WTC11 (cell line): ENCODE measurements at regions not wholly inside any gene's neighbourhood (a gene's known extent, or its start where the extent isn't known, plus 50 kb on each side); places are given as distances from the start of the nearest gene placed in this dataset.

Experiments used
- ATAC-seq: fragments of 200-7000 bp; cut with Tn5 transposase; 2 replicates; pipeline ENCODE4 v1.10.0; 2021; ENCODE audit warnings: mild to moderate bottlenecking, moderate library complexity
- CTCF ChIA-PET: fragments of 300-600 bp; sonication (Branson Sonifier 250); formaldehyde crosslinking; loops from one replicate; lab custom pipeline; 2021; ENCODE audit warnings: antibody characterized with exemption; lab: Charles Lee
- POLR2A ChIA-PET: fragments of 350-600 bp; sonication (Branson Sonifier 250); formaldehyde crosslinking; loops from one replicate; lab custom pipeline; 2021; ENCODE audit warnings: antibody characterized with exemption; lab: Charles Lee
- DNase-seq: peaks from one replicate; pipeline ENCODE4 v3.0.0; 2021; ENCODE audit warnings: low spot score
- H3K27ac Mint-ChIP-seq: 2 replicates; pipeline ENCODE4 v1.8.0; 2021; ENCODE audit warnings: mixed read lengths
- H3K27me3 Mint-ChIP-seq: 2 replicates; pipeline ENCODE4 v1.8.0; 2021; ENCODE audit warnings: low read depth, mild to moderate bottlenecking, moderate library complexity, mixed read lengths
- H3K36me3 Mint-ChIP-seq: 2 replicates; pipeline ENCODE4 v1.8.0; 2021; ENCODE audit warnings: mixed read lengths
- H3K4me1 Mint-ChIP-seq: 2 replicates; pipeline ENCODE4 v1.8.0; 2022; ENCODE audit warnings: mixed read lengths
- H3K4me3 Mint-ChIP-seq: 2 replicates; pipeline ENCODE4 v1.8.0; 2021; ENCODE audit warnings: mild to moderate bottlenecking, moderate library complexity, mixed read lengths
- H3K9me3 Mint-ChIP-seq: 2 replicates; pipeline ENCODE4 v1.8.0; 2021; ENCODE audit warnings: mixed read lengths
- ATF1 ChIP-seq: sonication (generic); formaldehyde crosslinking; IDR thresholded peaks from 2 replicates; pipeline ENCODE4 v1.8.1; 2023; ENCODE audit warnings: mild to moderate bottlenecking, moderate library complexity, missing genetic modification reagents
- CBFB ChIP-seq: sonication (generic); formaldehyde crosslinking; IDR thresholded peaks from 2 replicates; pipeline ENCODE4 v1.8.1; 2022; ENCODE audit warnings: mild to moderate bottlenecking, low read depth, missing genetic modification reagents
- CREM ChIP-seq: sonication (generic); formaldehyde crosslinking; IDR thresholded peaks from 2 replicates; pipeline ENCODE4 v1.8.1; 2022; ENCODE audit warnings: mild to moderate bottlenecking, missing genetic modification reagents, moderate library complexity
- EMX1 ChIP-seq: fragments of 250-450 bp; sonication (Bioruptor Pico); IDR thresholded peaks from 2 replicates; pipeline ENCODE4 v1.8.0; 2021; ENCODE audit warnings: mild to moderate bottlenecking
- FOXK1 ChIP-seq: sonication (generic); formaldehyde crosslinking; IDR thresholded peaks from 2 replicates; pipeline ENCODE4 v1.8.0; 2022; ENCODE audit warnings: mild to moderate bottlenecking, moderate library complexity, missing genetic modification reagents
- HMGA2 ChIP-seq: fragments of 250-450 bp; sonication (Bioruptor Pico); IDR thresholded peaks from 2 replicates; pipeline ENCODE4 v1.4.0; 2021; ENCODE audit warnings: mild to moderate bottlenecking, moderate library complexity
- JUN ChIP-seq: sonication (generic); formaldehyde crosslinking; IDR thresholded peaks from 2 replicates; pipeline ENCODE4 v1.8.0; 2023; ENCODE audit warnings: mild to moderate bottlenecking, missing genetic modification reagents
- MYBL2 ChIP-seq: sonication (generic); formaldehyde crosslinking; IDR thresholded peaks from 2 replicates; pipeline ENCODE4 v1.8.1; 2023; ENCODE audit warnings: mild to moderate bottlenecking, moderate library complexity, missing genetic modification reagents
- NFATC4 ChIP-seq: fragments of 250-450 bp; sonication (Bioruptor Pico); IDR thresholded peaks from 2 replicates; pipeline ENCODE4 v1.9.0; 2021; ENCODE audit warnings: mild to moderate bottlenecking
- NFE2L1 ChIP-seq: sonication (generic); formaldehyde crosslinking; IDR thresholded peaks from 2 replicates; pipeline ENCODE4 v1.8.1; 2023; ENCODE audit warnings: missing genetic modification reagents
- NR1H2 ChIP-seq: sonication (generic); formaldehyde crosslinking; IDR thresholded peaks from 2 replicates; pipeline ENCODE4 v1.9.0; 2021; ENCODE audit warnings: mild to moderate bottlenecking, moderate library complexity, missing genetic modification reagents
- NR3C1 ChIP-seq: sonication (generic); formaldehyde crosslinking; conservative IDR thresholded peaks from 2 replicates; pipeline ENCODE4 v1.8.1; 2023; ENCODE audit warnings: low read depth, mild to moderate bottlenecking, missing genetic modification reagents
- PRRX2 ChIP-seq: fragments of 250-450 bp; sonication (Bioruptor Pico); IDR thresholded peaks from 2 replicates; pipeline ENCODE4 v1.8.0; 2021; ENCODE audit warnings: mild to moderate bottlenecking
- RELA ChIP-seq: sonication (generic); formaldehyde crosslinking; IDR thresholded peaks from 2 replicates; pipeline ENCODE4 v1.8.1; 2022; ENCODE audit warnings: missing genetic modification reagents, mild to moderate bottlenecking, borderline replicate concordance
- SMAD4 ChIP-seq: sonication (generic); formaldehyde crosslinking; IDR thresholded peaks from 2 replicates; pipeline ENCODE4 v1.8.0; 2022; ENCODE audit warnings: mild to moderate bottlenecking, missing genetic modification reagents
- TP53 ChIP-seq: sonication (generic); formaldehyde crosslinking; IDR thresholded peaks from 2 replicates; pipeline ENCODE4 v1.8.1; 2023; ENCODE audit warnings: mild to moderate bottlenecking, missing genetic modification reagents
- ZNF396 ChIP-seq: fragments of 250-450 bp; sonication (Bioruptor Pico); IDR thresholded peaks from 2 replicates; pipeline ENCODE4 v1.8.0; 2021; ENCODE audit warnings: mild to moderate bottlenecking, moderate library complexity, borderline replicate concordance
- ZNF416 ChIP-seq: fragments of 250-450 bp; sonication (Bioruptor Pico); IDR thresholded peaks from 2 replicates; pipeline ENCODE4 v1.9.0; 2021; ENCODE audit warnings: mild to moderate bottlenecking, inconsistent platforms
- ZNF423 ChIP-seq: fragments of 250-450 bp; sonication (Bioruptor Pico); IDR thresholded peaks from 2 replicates; pipeline ENCODE4 v2.1.2; 2022; ENCODE audit warnings: mild to moderate bottlenecking, moderate library complexity
- TF ChIP-seq, protein P1 (sequence below): fragments of 250-450 bp; sonication (Bioruptor Pico); IDR thresholded peaks from 2 replicates; pipeline ENCODE4 v1.9.0; 2021; ENCODE audit warnings: mild to moderate bottlenecking
- TF ChIP-seq, protein P2 (sequence below): sonication (generic); formaldehyde crosslinking; IDR thresholded peaks from 2 replicates; pipeline ENCODE4 v1.8.0; 2022; ENCODE audit warnings: mild to moderate bottlenecking, missing genetic modification reagents
- TF ChIP-seq, protein P3 (sequence below): fragments of 200-600 bp; IDR thresholded peaks from 2 replicates; pipeline ENCODE4 v1.8.0; 2022; ENCODE audit warnings: antibody characterized with exemption
- TF ChIP-seq, protein P4 (sequence below): sonication (generic); formaldehyde crosslinking; IDR thresholded peaks from 2 replicates; pipeline ENCODE4 v1.8.0; 2023; ENCODE audit warnings: missing genetic modification reagents, mild to moderate bottlenecking, borderline replicate concordance
- TF ChIP-seq, protein P5 (sequence below): sonication (generic); formaldehyde crosslinking; IDR thresholded peaks from 2 replicates; pipeline ENCODE4 v1.8.0; 2022; ENCODE audit warnings: mild to moderate bottlenecking, missing genetic modification reagents

DNA sequence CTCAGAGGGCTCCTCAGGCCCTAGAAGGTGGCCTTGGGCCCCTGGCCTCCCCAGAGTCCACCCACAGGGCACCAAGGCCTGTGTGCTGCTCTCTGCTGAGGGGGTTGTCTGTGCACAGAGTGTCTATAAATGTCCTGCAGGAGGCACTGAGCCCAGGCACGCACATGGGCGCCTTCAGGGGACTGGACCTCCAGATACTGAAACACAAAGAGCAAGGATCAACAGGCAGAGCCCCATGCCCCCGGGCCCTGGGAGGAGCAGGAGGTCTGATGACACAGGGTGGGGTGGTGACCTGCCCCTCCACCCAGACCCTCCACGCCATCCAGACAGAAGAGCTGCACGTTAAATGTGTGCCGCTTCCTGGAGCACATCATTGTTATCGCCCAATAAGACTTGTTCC lies 64.6 kb upstream of the SIMC1 start (continued):
- TF ChIP-seq, protein P1, sequence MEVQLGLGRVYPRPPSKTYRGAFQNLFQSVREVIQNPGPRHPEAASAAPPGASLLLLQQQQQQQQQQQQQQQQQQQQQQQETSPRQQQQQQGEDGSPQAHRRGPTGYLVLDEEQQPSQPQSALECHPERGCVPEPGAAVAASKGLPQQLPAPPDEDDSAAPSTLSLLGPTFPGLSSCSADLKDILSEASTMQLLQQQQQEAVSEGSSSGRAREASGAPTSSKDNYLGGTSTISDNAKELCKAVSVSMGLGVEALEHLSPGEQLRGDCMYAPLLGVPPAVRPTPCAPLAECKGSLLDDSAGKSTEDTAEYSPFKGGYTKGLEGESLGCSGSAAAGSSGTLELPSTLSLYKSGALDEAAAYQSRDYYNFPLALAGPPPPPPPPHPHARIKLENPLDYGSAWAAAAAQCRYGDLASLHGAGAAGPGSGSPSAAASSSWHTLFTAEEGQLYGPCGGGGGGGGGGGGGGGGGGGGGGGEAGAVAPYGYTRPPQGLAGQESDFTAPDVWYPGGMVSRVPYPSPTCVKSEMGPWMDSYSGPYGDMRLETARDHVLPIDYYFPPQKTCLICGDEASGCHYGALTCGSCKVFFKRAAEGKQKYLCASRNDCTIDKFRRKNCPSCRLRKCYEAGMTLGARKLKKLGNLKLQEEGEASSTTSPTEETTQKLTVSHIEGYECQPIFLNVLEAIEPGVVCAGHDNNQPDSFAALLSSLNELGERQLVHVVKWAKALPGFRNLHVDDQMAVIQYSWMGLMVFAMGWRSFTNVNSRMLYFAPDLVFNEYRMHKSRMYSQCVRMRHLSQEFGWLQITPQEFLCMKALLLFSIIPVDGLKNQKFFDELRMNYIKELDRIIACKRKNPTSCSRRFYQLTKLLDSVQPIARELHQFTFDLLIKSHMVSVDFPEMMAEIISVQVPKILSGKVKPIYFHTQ = no peak

DNA sequence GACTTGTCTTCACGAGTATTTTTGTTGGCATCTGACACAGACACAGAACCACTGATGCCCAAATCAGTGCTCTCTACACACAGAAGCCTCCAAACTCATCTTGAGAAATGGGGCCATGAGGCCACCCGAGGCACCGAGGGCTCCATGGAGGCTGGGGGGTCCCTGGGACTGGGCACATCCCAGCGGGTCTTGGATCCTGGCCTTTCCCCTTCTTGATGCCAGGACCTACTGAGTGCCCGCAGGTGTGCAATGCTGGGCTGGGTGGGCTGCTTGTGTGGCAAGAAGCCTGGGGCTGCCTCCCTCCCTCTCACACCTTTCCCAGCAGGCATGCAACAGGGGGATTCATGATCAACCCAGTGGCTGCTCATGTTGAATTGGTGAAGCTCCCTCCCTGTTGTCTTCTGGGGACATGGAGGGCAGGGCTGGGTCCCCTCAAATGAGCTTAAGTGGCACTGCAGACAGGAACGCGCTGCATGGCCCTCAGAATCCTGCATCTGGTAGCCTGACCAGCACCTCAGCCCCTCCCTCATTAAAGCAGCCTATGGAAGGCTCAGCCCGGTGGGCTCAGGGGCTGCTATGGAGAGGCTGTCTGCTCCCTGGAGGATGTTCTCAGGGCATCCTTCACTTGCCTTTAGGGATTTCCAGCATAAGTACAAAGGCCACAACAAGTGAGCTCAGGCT lies 63.7 kb upstream of the SIMC1 start:
- H3K9me3 Mint-ChIP-seq = peaks cover 13% of the 10 kb centered on the region
- no peak overlapping the region for H3K4me3 Mint-ChIP-seq
- H3K27me3 Mint-ChIP-seq = peaks cover 90% of the 10 kb centered on the region
- CTCF ChIA-PET = no interaction called here
- H3K27ac Mint-ChIP-seq = no peak overlapping the region
- DNase-seq (no peak), ATAC-seq (no peak)
- H3K4me1 Mint-ChIP-seq = peaks cover 11% of the 10 kb centered on the region
- POLR2A ChIA-PET = no interaction called here
- peaks cover 4% of the 10 kb centered on the region for H3K36me3 Mint-ChIP-seq
- no peak for TF ChIP-seq RELA
- no peak for TF ChIP-seq CBFB (CRISPR knock-in tag)
- no peak for TF ChIP-seq CREM
- TF ChIP-seq, protein P2, sequence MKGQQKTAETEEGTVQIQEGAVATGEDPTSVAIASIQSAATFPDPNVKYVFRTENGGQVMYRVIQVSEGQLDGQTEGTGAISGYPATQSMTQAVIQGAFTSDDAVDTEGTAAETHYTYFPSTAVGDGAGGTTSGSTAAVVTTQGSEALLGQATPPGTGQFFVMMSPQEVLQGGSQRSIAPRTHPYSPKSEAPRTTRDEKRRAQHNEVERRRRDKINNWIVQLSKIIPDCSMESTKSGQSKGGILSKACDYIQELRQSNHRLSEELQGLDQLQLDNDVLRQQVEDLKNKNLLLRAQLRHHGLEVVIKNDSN = no peak
- no peak for TF ChIP-seq ZNF396 (CRISPR knock-in tag)

DNA sequence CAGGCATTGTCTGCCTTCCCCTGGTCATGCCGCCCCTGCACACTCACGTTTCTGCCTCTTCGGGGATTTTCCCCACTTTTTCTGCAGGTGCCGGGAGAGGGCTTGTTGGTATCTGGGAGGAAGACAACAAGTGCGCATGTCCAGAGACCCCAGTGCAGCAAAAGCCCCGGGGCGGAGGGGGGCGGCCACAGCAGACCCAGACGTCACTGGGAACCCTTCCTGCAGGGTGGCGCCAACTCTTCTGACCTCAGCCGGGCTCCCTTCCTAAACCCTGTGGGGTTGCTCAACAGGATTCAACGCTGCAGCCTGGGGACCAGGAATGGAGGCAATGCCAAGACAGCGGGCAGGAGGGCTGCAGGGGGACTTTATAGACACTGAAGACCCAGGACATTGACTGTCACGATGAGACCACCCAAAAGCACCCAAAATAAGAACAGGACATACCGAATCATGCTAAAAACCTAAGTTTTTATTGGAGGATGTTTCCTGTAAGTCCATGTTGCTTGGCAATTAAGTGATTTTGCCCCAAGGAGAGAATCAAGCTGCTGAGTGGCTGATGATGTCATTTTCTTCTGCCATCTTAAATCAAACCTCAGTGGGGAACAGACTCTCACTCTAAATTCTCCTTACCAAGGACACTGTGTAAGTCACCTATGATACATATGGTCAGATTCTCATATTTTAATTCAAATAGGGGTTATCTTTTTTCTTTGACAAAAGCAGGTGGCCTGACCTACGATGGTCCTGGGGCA lies 62.9 kb upstream of the SIMC1 start:
- DNase-seq (no peak), ATAC-seq (no peak)
- ChIA-PET POLR2A (no interaction called here), CTCF (no interaction called here)
- Mint-ChIP-seq H3K27me3 (peaks cover 87% of the 10 kb centered on the region), H3K27ac (no peak overlapping the region), H3K4me1 (peaks cover 7% of the 10 kb centered on the region), H3K36me3 (peaks cover 4% of the 10 kb centered on the region), H3K4me3 (no peak overlapping the region), H3K9me3 (peaks cover 13% of the 10 kb centered on the region)
- no peak for TF ChIP-seq PRRX2 (CRISPR knock-in tag)
- no peak for TF ChIP-seq FOXK1 (CRISPR knock-in tag)
- TF ChIP-seq, protein P3, sequence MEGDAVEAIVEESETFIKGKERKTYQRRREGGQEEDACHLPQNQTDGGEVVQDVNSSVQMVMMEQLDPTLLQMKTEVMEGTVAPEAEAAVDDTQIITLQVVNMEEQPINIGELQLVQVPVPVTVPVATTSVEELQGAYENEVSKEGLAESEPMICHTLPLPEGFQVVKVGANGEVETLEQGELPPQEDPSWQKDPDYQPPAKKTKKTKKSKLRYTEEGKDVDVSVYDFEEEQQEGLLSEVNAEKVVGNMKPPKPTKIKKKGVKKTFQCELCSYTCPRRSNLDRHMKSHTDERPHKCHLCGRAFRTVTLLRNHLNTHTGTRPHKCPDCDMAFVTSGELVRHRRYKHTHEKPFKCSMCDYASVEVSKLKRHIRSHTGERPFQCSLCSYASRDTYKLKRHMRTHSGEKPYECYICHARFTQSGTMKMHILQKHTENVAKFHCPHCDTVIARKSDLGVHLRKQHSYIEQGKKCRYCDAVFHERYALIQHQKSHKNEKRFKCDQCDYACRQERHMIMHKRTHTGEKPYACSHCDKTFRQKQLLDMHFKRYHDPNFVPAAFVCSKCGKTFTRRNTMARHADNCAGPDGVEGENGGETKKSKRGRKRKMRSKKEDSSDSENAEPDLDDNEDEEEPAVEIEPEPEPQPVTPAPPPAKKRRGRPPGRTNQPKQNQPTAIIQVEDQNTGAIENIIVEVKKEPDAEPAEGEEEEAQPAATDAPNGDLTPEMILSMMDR = no peak
- TF ChIP-seq MYBL2 = no peak
- TF ChIP-seq TP53 (CRISPR knock-in tag) = no peak
- TF ChIP-seq ZNF423 (CRISPR knock-in tag) = no peak
- TF ChIP-seq HMGA2 (CRISPR knock-in tag) = no peak
- TF ChIP-seq NR3C1 (CRISPR knock-in tag) = no peak
- no peak for TF ChIP-seq RELA
- no peak for TF ChIP-seq NFE2L1 (CRISPR knock-in tag)
- TF ChIP-seq ATF1 (CRISPR knock-in tag) = no peak
- no peak for TF ChIP-seq NFATC4 (CRISPR knock-in tag)
- TF ChIP-seq EMX1 = no peak
- TF ChIP-seq, protein P4, sequence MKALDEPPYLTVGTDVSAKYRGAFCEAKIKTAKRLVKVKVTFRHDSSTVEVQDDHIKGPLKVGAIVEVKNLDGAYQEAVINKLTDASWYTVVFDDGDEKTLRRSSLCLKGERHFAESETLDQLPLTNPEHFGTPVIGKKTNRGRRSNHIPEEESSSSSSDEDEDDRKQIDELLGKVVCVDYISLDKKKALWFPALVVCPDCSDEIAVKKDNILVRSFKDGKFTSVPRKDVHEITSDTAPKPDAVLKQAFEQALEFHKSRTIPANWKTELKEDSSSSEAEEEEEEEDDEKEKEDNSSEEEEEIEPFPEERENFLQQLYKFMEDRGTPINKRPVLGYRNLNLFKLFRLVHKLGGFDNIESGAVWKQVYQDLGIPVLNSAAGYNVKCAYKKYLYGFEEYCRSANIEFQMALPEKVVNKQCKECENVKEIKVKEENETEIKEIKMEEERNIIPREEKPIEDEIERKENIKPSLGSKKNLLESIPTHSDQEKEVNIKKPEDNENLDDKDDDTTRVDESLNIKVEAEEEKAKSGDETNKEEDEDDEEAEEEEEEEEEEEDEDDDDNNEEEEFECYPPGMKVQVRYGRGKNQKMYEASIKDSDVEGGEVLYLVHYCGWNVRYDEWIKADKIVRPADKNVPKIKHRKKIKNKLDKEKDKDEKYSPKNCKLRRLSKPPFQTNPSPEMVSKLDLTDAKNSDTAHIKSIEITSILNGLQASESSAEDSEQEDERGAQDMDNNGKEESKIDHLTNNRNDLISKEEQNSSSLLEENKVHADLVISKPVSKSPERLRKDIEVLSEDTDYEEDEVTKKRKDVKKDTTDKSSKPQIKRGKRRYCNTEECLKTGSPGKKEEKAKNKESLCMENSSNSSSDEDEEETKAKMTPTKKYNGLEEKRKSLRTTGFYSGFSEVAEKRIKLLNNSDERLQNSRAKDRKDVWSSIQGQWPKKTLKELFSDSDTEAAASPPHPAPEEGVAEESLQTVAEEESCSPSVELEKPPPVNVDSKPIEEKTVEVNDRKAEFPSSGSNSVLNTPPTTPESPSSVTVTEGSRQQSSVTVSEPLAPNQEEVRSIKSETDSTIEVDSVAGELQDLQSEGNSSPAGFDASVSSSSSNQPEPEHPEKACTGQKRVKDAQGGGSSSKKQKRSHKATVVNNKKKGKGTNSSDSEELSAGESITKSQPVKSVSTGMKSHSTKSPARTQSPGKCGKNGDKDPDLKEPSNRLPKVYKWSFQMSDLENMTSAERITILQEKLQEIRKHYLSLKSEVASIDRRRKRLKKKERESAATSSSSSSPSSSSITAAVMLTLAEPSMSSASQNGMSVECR = no peak
- TF ChIP-seq JUN = no peak
- no peak for TF ChIP-seq ZNF416 (CRISPR knock-in tag)
- TF ChIP-seq, protein P5, sequence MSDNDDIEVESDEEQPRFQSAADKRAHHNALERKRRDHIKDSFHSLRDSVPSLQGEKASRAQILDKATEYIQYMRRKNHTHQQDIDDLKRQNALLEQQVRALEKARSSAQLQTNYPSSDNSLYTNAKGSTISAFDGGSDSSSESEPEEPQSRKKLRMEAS (CRISPR knock-in tag) = no peak
- TF ChIP-seq SMAD4 (CRISPR knock-in tag) = no peak
- TF ChIP-seq NR1H2 (CRISPR knock-in tag) = no peak
